ENCODE measurements at regions not wholly inside any gene's neighbourhood (a gene's known extent, or its start where the extent isn't known, plus 50 kb on each side); places are given as distances from the start of the nearest gene placed in this dataset.

- TF ChIP-seq RAD21 (IDR thresholded peaks at IDR 0.05; ENCODE audit: low read depth) (no peak), POLR2AphosphoS5 (IDR thresholded peaks at IDR 0.05; ENCODE audit: low read depth, low read length) (no peak), CTCF (IDR thresholded peaks at IDR 0.05 in 2 of 3, conservative IDR thresholded peaks at IDR 0.05 in 1 of 3; ENCODE audit: borderline replicate concordance in 1 of 3, insufficient read depth in 1 of 3, low read depth in 2 of 3, low read length in 2 of 3) (no peak), EZH2 (IDR thresholded peaks at IDR 0.05) (no peak), SRF (IDR thresholded peaks at IDR 0.05; ENCODE audit: low read depth) (no peak), MAX (IDR thresholded peaks at IDR 0.05) (no peak), EGR1 (IDR thresholded peaks at IDR 0.05; ENCODE audit: low read depth) (no peak)
These were observed 112.0 kb downstream of the PFKFB3 start for GRCh38 chr10:6314620-6315205.

All from HCT116 (cell line).